ENCODE measurements at regions not wholly inside any gene's neighbourhood (a gene's known extent, or its start where the extent isn't known, plus 50 kb on each side); places are given as distances from the start of the nearest gene placed in this dataset.
"Not testable (repeated sequence)": the region's sequence is repeated elsewhere in the genome, so short reads cannot be mapped to it uniquely, and the experiment has no call there.

- peak in 1 of 2 experiments; percentile 42 for DNase-seq (ENCODE audit: low read depth in 2 of 2)
These were observed 255.7 kb downstream of the GJA1 start for GRCh38 chr6:121691126-121691551.

GRCh38 chr6:121694389-121694788, 258.9 kb downstream of the GJA1 start:
- DNase-seq (ENCODE audit: low read depth in 2 of 2) = no peak

GRCh38 chr6:121694801-121695251, 259.4 kb downstream of the GJA1 start:
- DNase-seq (ENCODE audit: low read depth in 2 of 2) = peak; percentile 57 to 65

GRCh38 chr6:121695329-121695728, 259.9 kb downstream of the GJA1 start:
- no peak for DNase-seq (ENCODE audit: low read depth in 2 of 2)

GRCh38 chr6:121697921-121698320, 262.5 kb downstream of the GJA1 start:
- no peak for DNase-seq (ENCODE audit: low read depth in 2 of 2)

GRCh38 chr6:121698617-121699016, 263.2 kb downstream of the GJA1 start:
- no peak for DNase-seq (ENCODE audit: low read depth in 2 of 2)

- not testable (repeated sequence) for DNase-seq (ENCODE audit: low read depth in 2 of 2)
These were observed 267.7 kb downstream of the GJA1 start for GRCh38 chr6:121703129-121703528.

GRCh38 chr6:121711472-121711871, 276.0 kb downstream of the GJA1 start:
- DNase-seq (ENCODE audit: low read depth in 2 of 2) = no peak

- no peak for DNase-seq (ENCODE audit: low read depth in 2 of 2)
These were observed 282.2 kb downstream of the GJA1 start for GRCh38 chr6:121717686-121718085.

- DNase-seq (ENCODE audit: low read depth in 2 of 2) = not testable (repeated sequence)
These were observed 285.4 kb downstream of the GJA1 start for GRCh38 chr6:121720867-121721266.

- no peak for DNase-seq (ENCODE audit: low read depth in 2 of 2)
These were observed 288.2 kb downstream of the GJA1 start for GRCh38 chr6:121723623-121724022.

GRCh38 chr6:121724576-121724975, 289.1 kb downstream of the GJA1 start:
- no peak for DNase-seq (ENCODE audit: low read depth in 2 of 2)

- no peak for DNase-seq (ENCODE audit: low read depth in 2 of 2)
These were observed 291.1 kb downstream of the GJA1 start for GRCh38 chr6:121726596-121726995.

- DNase-seq (ENCODE audit: low read depth in 2 of 2) = no peak
These were observed 295.2 kb downstream of the GJA1 start for GRCh38 chr6:121730616-121731015.

GRCh38 chr6:121731381-121731780, 295.9 kb downstream of the GJA1 start:
- no peak for DNase-seq (ENCODE audit: low read depth in 2 of 2)

GRCh38 chr6:121732641-121733040, 297.2 kb downstream of the GJA1 start:
- DNase-seq (ENCODE audit: low read depth in 2 of 2) = no peak

- DNase-seq (ENCODE audit: low read depth in 2 of 2) = peak in 1 of 2 experiments; percentile 11
These were observed 297.8 kb downstream of the GJA1 start for GRCh38 chr6:121733234-121733633.

- DNase-seq (ENCODE audit: low read depth in 2 of 2) = not testable (repeated sequence)
These were observed 304.7 kb downstream of the GJA1 start for GRCh38 chr6:121740188-121740587.

- DNase-seq (ENCODE audit: low read depth in 2 of 2) = no peak
These were observed 308.2 kb downstream of the GJA1 start for GRCh38 chr6:121743691-121744090.

- DNase-seq (ENCODE audit: low read depth in 2 of 2) = peak in 1 of 2 experiments; percentile 10
These were observed 312.9 kb downstream of the GJA1 start for GRCh38 chr6:121748376-121748775.

- DNase-seq (ENCODE audit: low read depth in 2 of 2) = no peak
These were observed 313.4 kb downstream of the GJA1 start for GRCh38 chr6:121748850-121749249.

- DNase-seq (ENCODE audit: low read depth in 2 of 2) = no peak
These were observed 320.0 kb downstream of the GJA1 start for GRCh38 chr6:121755485-121755884.

GRCh38 chr6:121756666-121757065, 321.2 kb downstream of the GJA1 start:
- no peak for DNase-seq (ENCODE audit: low read depth in 2 of 2)

GRCh38 chr6:121759370-121759769, 323.9 kb downstream of the GJA1 start:
- no peak for DNase-seq (ENCODE audit: low read depth in 2 of 2)

Measured in fibroblast of skin of left biceps (primary cell).